K562 (cell line): ENCODE measurements at regions not wholly inside any gene's neighbourhood (a gene's known extent, or its start where the extent isn't known, plus 50 kb on each side); places are given as distances from the start of the nearest gene placed in this dataset.

Experiments
- CHD2 ChIP-seq: IDR thresholded peaks from 2 replicates; pipeline ENCODE4 v1.6.1; 2011; ENCODE audit warnings: low read depth, low read length
- GTF2F1 ChIP-seq: IDR thresholded peaks from 2 replicates; pipeline ENCODE4 v1.6.1; 2011; ENCODE audit warnings: low read depth, low read length, improper control_type of control experiment
- PHF20 ChIP-seq: fragments of 450-650 bp; IDR thresholded peaks from 2 replicates; pipeline ENCODE4 v1.6.1; 2018; ENCODE audit not compliant: partially characterized antibody
- POLR2A ChIP-seq: fragments of 450-650 bp; conservative IDR thresholded peaks from 2 replicates; pipeline ENCODE4 v1.6.1; 2016
- SMAD3 ChIP-seq: fragments of 450-650 bp; formaldehyde crosslinking; conservative IDR thresholded peaks from 2 replicates; pipeline ENCODE4 v1.4.0; 2020; ENCODE audit warnings: mild to moderate bottlenecking
- SP2 ChIP-seq: IDR thresholded peaks from 2 replicates; pipeline ENCODE4 v1.6.1; 2011; ENCODE audit warnings: mild to moderate bottlenecking, low read depth, low read length, moderate library complexity; ENCODE audit not compliant: poor library complexity, severe bottlenecking; ENCODE audit errors: extremely low read depth

DNA sequence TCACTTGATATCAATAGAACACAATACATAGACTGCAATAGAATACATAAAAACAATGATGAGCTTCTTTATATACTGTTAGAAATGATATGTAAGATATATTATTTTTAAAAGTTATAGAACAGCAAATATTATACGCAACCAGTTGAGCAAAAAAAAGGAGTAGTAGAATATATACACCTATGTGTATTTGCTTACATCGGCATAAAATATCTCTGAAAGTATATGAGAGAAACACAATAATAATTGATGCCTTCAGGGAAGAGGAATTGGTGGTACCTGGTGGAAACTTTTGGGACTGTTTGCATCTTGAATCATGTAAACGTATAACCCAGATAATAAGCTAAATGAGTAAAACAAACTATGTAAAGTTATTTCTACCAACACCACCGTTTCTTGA is 418.4 kb upstream of the DCN start:
- TF ChIP-seq SMAD3 (CRISPR knock-in tag) (no peak), POLR2A (no peak), CHD2 (no peak), SP2 (no peak), PHF20 (no peak), GTF2F1 (no peak)
